Suppressor macrophage treated with lipopolysaccharide for 4 hours (primary cell): ENCODE measurements at regions not wholly inside any gene's neighbourhood (a gene's known extent, or its start where the extent isn't known, plus 50 kb on each side); places are given as distances from the start of the nearest gene placed in this dataset.

ENCODE experiments used
- DNase-seq: peaks from one replicate; pipeline ENCODE4 v3.0.0-alpha.2; 2020

DNA sequence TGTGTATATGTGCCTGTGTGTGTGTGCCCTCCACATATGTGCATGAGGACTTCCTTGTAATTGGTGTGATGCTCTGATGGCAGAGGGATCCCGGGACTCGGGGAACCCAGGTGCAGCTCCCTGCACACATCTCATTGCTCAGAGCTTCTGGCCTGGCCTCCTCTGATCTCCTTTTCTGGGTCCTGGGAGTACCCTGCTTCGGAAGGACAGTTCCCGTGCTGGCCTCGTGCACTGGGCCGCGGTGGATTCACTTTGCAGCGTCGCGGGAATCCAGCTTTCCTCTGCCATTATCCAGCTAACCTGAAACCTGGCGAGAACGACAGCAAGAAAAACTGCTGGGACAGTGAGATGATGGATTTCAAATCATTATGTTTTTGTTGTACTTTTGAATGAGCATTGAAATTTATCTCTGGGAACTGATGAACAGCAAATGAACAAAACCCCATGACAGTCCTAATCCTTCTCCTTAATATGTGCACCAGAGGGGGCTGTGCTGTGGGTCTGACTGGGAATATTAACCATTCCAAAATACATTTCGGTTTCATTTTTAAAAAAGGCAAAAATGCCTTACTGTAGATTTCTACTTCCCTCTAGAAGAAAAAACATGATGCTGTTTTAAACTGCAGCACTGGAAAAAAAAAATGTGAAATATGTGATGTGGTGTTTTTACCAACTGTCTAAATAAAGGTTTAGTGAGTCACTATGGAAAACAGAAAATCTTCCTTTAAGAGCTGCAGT is 78.2 kb downstream of the PTGR3 start:
- DNase-seq, result peak; percentile 24

GRCh38 chr18:75129717-75130477 is 79.0 kb downstream of the PTGR3 start:
- DNase-seq, result no peak

- no peak for DNase-seq
Observed at GRCh38 chr18:75128911-75129716, 79.8 kb downstream of the PTGR3 start.

DNA sequence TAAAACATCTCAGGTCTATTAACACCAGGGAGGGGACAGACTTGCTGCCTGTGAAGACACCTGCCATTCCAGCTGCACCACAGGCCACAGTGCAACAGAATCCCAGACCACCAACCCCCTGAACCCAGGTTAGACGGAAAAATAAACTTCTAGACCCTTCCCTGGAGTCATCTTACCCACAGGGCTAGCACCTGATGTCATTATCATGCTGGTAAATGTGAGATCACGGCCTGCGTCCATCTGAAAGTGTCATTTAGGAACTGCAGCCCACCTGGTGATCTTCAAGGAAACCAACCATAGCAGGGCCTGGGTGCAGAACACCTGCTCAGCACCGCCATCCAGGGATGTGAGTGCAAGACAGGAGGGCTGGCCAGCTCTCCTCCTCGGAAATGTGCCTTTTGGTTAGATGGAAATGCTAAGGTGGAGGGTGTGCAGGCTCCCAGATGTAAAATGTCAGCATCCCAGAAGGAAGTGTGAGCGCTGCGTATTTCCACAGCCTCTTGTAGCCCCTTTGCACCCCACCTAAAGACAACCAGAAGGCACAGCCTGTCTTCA is 80.8 kb downstream of the PTGR3 start:
- no peak for DNase-seq

- no peak for DNase-seq
Observed at GRCh38 chr18:75127143-75128021, 81.6 kb downstream of the PTGR3 start.

GRCh38 chr18:75125382-75126331 is 83.3 kb downstream of the PTGR3 start:
- no peak for DNase-seq

GRCh38 chr18:75124991-75125381 is 84.0 kb downstream of the PTGR3 start:
- DNase-seq, result no peak

DNA sequence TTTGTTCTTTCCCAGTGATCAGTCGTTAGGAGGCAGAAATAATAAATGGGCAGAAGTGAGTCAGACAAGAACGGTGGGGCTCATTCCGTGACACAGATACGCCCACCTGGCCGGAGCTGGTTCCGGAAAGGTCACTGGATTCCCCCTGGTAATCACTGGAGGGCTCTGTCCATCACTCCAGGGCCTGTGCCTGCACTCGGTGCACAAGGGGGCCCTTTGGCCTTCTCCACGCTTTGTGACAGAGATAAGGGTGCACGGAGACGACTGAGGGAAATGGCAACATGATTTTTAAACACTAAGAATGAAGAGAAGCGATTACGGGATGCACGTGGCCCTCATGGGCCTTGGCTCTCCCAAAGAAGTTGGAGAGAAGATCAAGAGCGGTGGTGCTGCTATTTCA is 84.4 kb downstream of the PTGR3 start:
- DNase-seq, result no peak

DNA sequence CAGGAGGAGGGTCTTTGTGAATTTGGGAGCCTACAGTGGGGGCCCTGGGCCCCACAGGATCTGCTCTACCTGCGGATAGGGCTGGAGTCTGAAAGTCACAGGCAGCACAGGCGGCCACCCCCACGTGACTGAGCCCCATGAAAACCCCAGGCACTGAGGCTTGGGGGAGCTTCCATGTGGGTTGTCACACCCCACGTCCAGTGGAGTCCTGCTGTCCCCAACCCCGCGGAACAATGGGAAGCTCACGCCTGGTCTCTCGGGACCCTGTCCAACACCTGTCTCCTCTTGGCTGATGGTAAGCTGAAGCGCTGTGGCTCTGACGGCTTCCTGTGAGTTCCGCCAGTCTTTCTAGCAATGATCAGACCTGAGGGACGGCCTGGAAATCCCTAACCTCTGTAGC is 85.8 kb downstream of the PTGR3 start:
- no peak for DNase-seq

- DNase-seq, result no peak
Observed at GRCh38 chr18:75122334-75122958, 86.5 kb downstream of the PTGR3 start.

GRCh38 chr18:75121266-75121665 is 87.7 kb downstream of the PTGR3 start:
- no peak for DNase-seq

GRCh38 chr18:75120521-75120920 is 88.4 kb downstream of the PTGR3 start:
- DNase-seq, result no peak

GRCh38 chr18:75116809-75117208 is 92.1 kb downstream of the PTGR3 start:
- no peak for DNase-seq

DNA sequence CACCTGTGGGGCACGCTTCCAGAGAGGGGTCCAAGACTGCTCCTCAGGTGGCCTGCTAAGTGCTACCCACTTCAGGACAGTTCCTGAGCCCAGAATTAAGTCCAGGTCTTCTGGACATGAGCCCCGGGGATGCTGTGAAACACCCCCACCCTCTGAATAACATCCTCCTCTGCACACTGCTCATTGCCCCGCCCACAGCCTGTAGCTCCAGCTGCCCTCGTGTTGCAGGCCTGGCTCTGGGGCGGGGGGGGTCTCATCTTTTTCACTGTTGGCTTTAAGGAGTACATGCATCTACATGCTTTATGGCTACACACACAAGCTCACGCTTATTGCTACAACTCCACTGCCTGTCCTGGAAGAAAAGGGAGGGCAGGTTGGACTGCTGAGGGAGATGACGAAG is 92.8 kb downstream of the PTGR3 start:
- no peak for DNase-seq

GRCh38 chr18:75115514-75115913 is 93.4 kb downstream of the PTGR3 start:
- DNase-seq, result no peak
